ENCODE measurements at regions not wholly inside any gene's neighbourhood (a gene's known extent, or its start where the extent isn't known, plus 50 kb on each side); places are given as distances from the start of the nearest gene placed in this dataset.

DNA sequence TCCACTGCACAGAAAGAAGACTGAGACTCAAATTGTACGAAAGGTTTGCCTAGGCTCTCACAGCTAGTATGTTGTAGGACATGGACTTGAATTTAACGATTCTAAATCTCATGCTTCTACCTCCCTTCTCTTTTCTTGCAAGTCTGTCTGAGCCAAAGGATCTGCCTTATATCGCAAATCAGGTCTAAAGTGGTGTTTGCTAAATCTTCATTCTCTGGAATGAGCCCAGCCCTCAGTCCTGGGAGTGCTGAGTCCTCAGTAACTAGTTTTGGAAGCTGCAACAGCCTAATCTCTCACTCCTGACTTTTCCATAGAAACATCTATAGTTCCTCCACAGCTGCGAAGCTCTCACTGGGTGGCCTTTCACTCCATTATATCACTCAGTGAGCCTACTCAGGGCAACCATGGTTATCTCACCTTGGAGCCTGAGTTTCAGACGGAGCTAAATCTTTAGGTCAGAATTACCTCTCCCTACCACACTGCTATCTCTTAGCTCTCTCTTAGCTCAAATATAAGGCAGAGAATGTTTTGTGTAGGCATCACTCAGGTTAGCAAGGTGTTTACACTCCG lies 575.5 kb upstream of the C16orf82 start:
- no peaks in the 10 kb centered on the region for H3K4me1 ChIP-seq (ENCODE audit: control insufficient read depth in 1 of 2, low read depth in 2 of 2)
- ATAC-seq (ENCODE audit: insufficient number of reproducible peaks, low FRiP score, low read depth) (no peak), DNase-seq (ENCODE audit: low spot score) (no peak)
- TF ChIP-seq, protein P1, sequence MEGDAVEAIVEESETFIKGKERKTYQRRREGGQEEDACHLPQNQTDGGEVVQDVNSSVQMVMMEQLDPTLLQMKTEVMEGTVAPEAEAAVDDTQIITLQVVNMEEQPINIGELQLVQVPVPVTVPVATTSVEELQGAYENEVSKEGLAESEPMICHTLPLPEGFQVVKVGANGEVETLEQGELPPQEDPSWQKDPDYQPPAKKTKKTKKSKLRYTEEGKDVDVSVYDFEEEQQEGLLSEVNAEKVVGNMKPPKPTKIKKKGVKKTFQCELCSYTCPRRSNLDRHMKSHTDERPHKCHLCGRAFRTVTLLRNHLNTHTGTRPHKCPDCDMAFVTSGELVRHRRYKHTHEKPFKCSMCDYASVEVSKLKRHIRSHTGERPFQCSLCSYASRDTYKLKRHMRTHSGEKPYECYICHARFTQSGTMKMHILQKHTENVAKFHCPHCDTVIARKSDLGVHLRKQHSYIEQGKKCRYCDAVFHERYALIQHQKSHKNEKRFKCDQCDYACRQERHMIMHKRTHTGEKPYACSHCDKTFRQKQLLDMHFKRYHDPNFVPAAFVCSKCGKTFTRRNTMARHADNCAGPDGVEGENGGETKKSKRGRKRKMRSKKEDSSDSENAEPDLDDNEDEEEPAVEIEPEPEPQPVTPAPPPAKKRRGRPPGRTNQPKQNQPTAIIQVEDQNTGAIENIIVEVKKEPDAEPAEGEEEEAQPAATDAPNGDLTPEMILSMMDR (IDR thresholded peaks at IDR 0.05) = no peak
- no peaks in the 10 kb centered on the region for H3K27me3 ChIP-seq (replicated peaks; ENCODE audit: insufficient read depth)
- no peak overlapping the region for H3K4me3 ChIP-seq
- no peak overlapping the region for H3K27ac ChIP-seq
- H3K36me3 ChIP-seq = no peaks in the 10 kb centered on the region
- no peaks in the 10 kb centered on the region for H3K9me3 ChIP-seq

DNA sequence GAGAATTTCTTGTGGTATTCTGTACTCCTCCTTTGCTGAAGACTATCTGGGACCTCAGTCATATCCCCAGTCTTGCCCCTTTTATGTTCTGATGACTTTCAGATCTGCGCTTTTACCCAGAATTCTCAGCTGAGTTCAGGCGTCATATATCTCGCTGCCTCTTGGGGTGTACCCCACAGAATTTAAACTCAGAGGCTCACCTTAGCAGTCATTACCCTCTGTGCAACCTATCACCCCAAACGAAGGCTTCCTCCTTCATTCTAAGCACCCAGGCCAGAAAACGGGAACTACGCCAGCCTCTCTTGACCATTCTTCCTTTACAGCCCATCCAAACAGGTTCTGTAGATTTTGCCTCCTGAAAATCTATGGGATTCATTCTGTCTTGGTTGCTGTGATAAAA lies 574.8 kb upstream of the C16orf82 start:
- H3K4me3 ChIP-seq = no peak overlapping the region
- TF ChIP-seq, protein P1 (IDR thresholded peaks at IDR 0.05) = no peak
- DNase-seq (ENCODE audit: low spot score) (no peak), ATAC-seq (ENCODE audit: insufficient number of reproducible peaks, low FRiP score, low read depth) (no peak)
- no peaks in the 10 kb centered on the region for H3K4me1 ChIP-seq (ENCODE audit: control insufficient read depth in 1 of 2, low read depth in 2 of 2)
- H3K27ac ChIP-seq = no peak overlapping the region
- H3K36me3 ChIP-seq = no peaks in the 10 kb centered on the region
- H3K9me3 ChIP-seq = no peaks in the 10 kb centered on the region
- no peaks in the 10 kb centered on the region for H3K27me3 ChIP-seq (replicated peaks; ENCODE audit: insufficient read depth)

DNA sequence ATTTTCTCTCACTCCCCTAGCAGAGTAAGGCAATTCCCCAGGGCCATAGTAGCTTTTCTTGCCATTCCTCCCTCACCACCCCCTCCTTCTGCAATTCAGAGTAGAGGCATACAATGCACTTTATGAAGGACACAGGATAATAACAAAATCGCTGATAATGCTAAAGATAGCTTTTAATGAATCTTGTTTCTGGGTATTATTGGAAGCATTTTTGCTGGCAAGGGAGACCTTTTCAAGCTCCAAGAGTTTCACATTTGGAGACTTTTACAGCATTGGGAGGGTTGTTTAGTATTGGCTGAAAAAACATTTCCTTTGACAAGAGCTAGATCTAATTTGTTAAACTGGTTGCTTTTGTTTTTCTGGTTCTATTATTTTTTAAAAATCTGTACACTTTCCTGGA lies 573.0 kb upstream of the C16orf82 start:
- no peak for ATAC-seq (ENCODE audit: insufficient number of reproducible peaks, low FRiP score, low read depth)
- TF ChIP-seq, protein P1 (IDR thresholded peaks at IDR 0.05) = no peak
- Histone ChIP-seq H3K4me1 (ENCODE audit: control insufficient read depth in 1 of 2, low read depth in 2 of 2) (no peaks in the 10 kb centered on the region), H3K4me3 (no peak overlapping the region), H3K9me3 (no peaks in the 10 kb centered on the region), H3K27ac (no peak overlapping the region), H3K36me3 (no peaks in the 10 kb centered on the region), H3K27me3 (replicated peaks; ENCODE audit: insufficient read depth) (no peaks in the 10 kb centered on the region)
- DNase-seq (ENCODE audit: low spot score) = no peak

DNA sequence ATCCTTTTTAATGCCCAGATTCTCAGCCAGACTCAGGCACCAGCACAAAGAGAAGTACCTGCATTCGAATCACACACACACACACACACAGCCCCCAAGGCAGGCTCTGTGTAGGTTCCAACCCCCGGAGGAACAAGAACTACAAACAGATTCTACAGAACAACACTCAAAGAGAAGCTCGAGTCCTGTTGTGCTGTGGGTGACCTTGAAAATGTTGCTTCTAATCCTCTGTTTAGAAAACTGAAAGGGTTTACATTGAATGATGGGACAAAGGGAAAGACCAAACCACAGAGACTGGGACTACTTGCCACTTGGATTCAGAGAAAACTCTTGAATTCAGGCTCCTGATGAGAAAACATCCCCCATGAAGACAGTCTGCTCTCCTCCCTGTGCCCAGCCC lies 568.8 kb upstream of the C16orf82 start:
- no peak for DNase-seq (ENCODE audit: low spot score)
- no peak for ATAC-seq (ENCODE audit: insufficient number of reproducible peaks, low FRiP score, low read depth)
- Histone ChIP-seq H3K4me1 (ENCODE audit: control insufficient read depth in 1 of 2, low read depth in 2 of 2) (no peaks in the 10 kb centered on the region), H3K9me3 (no peaks in the 10 kb centered on the region), H3K27ac (no peak overlapping the region), H3K4me3 (no peak overlapping the region), H3K27me3 (replicated peaks; ENCODE audit: insufficient read depth) (no peaks in the 10 kb centered on the region), H3K36me3 (no peaks in the 10 kb centered on the region)
- TF ChIP-seq, protein P1 (IDR thresholded peaks at IDR 0.05) = no peak

DNA sequence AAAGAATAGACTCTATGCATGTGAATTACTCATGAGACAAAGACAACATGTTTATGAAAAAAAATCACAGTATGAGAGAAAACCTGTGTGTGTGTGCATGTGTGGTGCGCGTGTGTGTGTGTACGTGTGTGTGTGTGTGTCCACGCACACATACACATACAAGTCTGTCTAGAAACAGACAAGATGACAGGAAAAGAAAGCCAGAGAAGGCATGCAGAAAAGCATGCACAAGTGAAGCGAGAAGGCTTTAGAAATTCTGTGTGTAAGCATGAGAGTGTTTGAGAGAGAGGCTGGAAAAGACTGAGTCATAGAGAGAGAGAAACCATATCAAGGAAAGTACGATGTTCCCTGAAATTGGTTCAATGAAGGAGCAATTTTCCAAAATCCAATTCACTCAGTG lies 566.4 kb upstream of the C16orf82 start:
- no peaks in the 10 kb centered on the region for H3K27me3 ChIP-seq (replicated peaks; ENCODE audit: insufficient read depth)
- H3K27ac ChIP-seq = no peak overlapping the region
- H3K4me1 ChIP-seq (ENCODE audit: control insufficient read depth in 1 of 2, low read depth in 2 of 2) = no peaks in the 10 kb centered on the region
- H3K36me3 ChIP-seq = no peaks in the 10 kb centered on the region
- TF ChIP-seq, protein P1 (IDR thresholded peaks at IDR 0.05) = no peak
- DNase-seq (ENCODE audit: low spot score) (no peak), ATAC-seq (ENCODE audit: insufficient number of reproducible peaks, low FRiP score, low read depth) (no peak)
- no peaks in the 10 kb centered on the region for H3K9me3 ChIP-seq
- H3K4me3 ChIP-seq = no peak overlapping the region
